SK-N-SH (cell line): ENCODE measurements at regions not wholly inside any gene's neighbourhood (a gene's known extent, or its start where the extent isn't known, plus 50 kb on each side); places are given as distances from the start of the nearest gene placed in this dataset.

Experiments used
- CTCF ChIA-PET: fragments of 300-600, 350-600 bp; formaldehyde crosslinking; extraction: SDS; loops from one replicate; lab custom pipeline; 2021; lab: Yijun Ruan, JAX
- POLR2A ChIA-PET: fragments of 350-600 bp; sonication (Branson Sonifier 250); formaldehyde crosslinking; extraction: SDS; loops from one replicate; lab custom pipeline; 2020; ENCODE audit warnings: antibody characterized with exemption, inconsistent platforms; lab: Yijun Ruan, JAX
- DNase-seq: peaks from one replicate; pipeline ENCODE4 v3.0.0; 2012
- H2AFZ ChIP-seq: fragments of 200-600 bp; sonication (generic); 2 replicates; pipeline ENCODE4 v1.8.1; 2016; ENCODE audit warnings: antibody characterized with exemption, mild to moderate bottlenecking, low read depth
- H3F3A ChIP-seq: fragments of 200-600 bp; sonication (generic); replicated peaks from 2 replicates; pipeline ENCODE3; 2016; ENCODE audit warnings: antibody characterized with exemption, mild to moderate bottlenecking; ENCODE audit not compliant: insufficient read depth
- H3K27ac ChIP-seq, 2 experiments: fragments of 200-500 bp in 1 of 2; fragments of 200-600 bp in 1 of 2; sonication (Bioruptor generic) in 1 of 2; sonication (generic), shearing (Covaris generic) in 1 of 2; 2 replicates each; pipeline versions ENCODE4 v1.5.1 to v1.6.1; 2014 to 2016; ENCODE audit warnings: low read depth in 2 of 2, inconsistent platforms in 1 of 2, low read length in 1 of 2, mild to moderate bottlenecking in 1 of 2, mixed read lengths in 1 of 2
- H3K27me3 ChIP-seq: fragments of 200-600 bp; sonication (generic), shearing (Covaris generic); 2 replicates; pipeline ENCODE4 v1.6.1; 2016; ENCODE audit warnings: mixed run types; ENCODE audit not compliant: insufficient read depth
- H3K36me3 ChIP-seq, 2 experiments: fragments of 200-500 bp in 1 of 2; fragments of 200-600 bp in 1 of 2; sonication (Bioruptor generic) in 1 of 2; sonication (generic) in 1 of 2; replicated peaks in 1 of 2; 2 replicates each; pipeline versions ENCODE3 to v1.5.1; 2014 to 2016; ENCODE audit warnings: low read length in 1 of 2, mild to moderate bottlenecking in 1 of 2; ENCODE audit not compliant: insufficient read depth in 2 of 2, control insufficient read depth in 1 of 2
- H3K4me1 ChIP-seq, 2 experiments: fragments of 200-500 bp in 1 of 2; fragments of 200-600 bp in 1 of 2; sonication (Bioruptor generic) in 1 of 2; sonication (generic), shearing (Covaris generic) in 1 of 2; 2 replicates each; pipeline versions ENCODE4 v1.5.1 to v1.6.1; 2014 to 2016; ENCODE audit warnings: low read depth in 1 of 2, low read length in 1 of 2, mixed run types in 1 of 2; ENCODE audit not compliant: insufficient read depth in 2 of 2, control insufficient read depth in 1 of 2
- H3K4me2 ChIP-seq: fragments of 200-600 bp; sonication (generic), shearing (Covaris generic); 2 replicates; pipeline ENCODE4 v1.6.1; 2017; ENCODE audit warnings: mixed run types
- H3K4me3 ChIP-seq, 2 experiments: fragments of 200-500 bp in 1 of 2; fragments of 200-600 bp in 1 of 2; sonication (Bioruptor generic) in 1 of 2; sonication (generic), shearing (Covaris generic) in 1 of 2; 2 replicates each; pipeline versions ENCODE4 v1.5.1 to v1.8.1; 2014 to 2016; ENCODE audit warnings: low read depth in 2 of 2, inconsistent platforms in 1 of 2, low read length in 1 of 2, mild to moderate bottlenecking in 1 of 2, mixed read lengths in 1 of 2, moderate library complexity in 1 of 2
- H3K79me2 ChIP-seq: fragments of 200-600 bp; sonication (generic); 2 replicates; pipeline ENCODE4 v1.8.1; 2017; ENCODE audit warnings: mild to moderate bottlenecking; ENCODE audit not compliant: insufficient read depth
- H3K9ac ChIP-seq: fragments of 200-600 bp; sonication (generic); 2 replicates; pipeline ENCODE4 v1.6.1; 2017; ENCODE audit warnings: mixed run types
- H3K9me2 ChIP-seq: fragments of 200-600 bp; sonication (generic); 2 replicates; pipeline ENCODE4 v1.6.1; 2017; ENCODE audit warnings: mixed run types
- H3K9me3 ChIP-seq: fragments of 200-600 bp; sonication (generic); 2 replicates; pipeline ENCODE4 v1.6.1; 2017; ENCODE audit warnings: mixed run types, mild to moderate bottlenecking, moderate library complexity
- H4K20me1 ChIP-seq: fragments of 200-600 bp; sonication (generic); 2 replicates; pipeline ENCODE4 v1.6.1; 2017; ENCODE audit warnings: mild to moderate bottlenecking, mixed run types; ENCODE audit not compliant: insufficient read depth
- CHD2 ChIP-seq: fragments of 150-350 bp; IDR thresholded peaks from 2 replicates; pipeline ENCODE4 v1.6.1; 2018; ENCODE audit warnings: low read length; ENCODE audit not compliant: partially characterized antibody
- EP300 ChIP-seq, 2 experiments: IDR thresholded peaks; 2 replicates each; pipeline versions ENCODE4 v1.4.0 to v1.6.1; 2012; ENCODE audit warnings: borderline replicate concordance in 1 of 2, low read depth in 1 of 2, low read length in 1 of 2
- EZH2phosphoT487 ChIP-seq: fragments of 200-600 bp; sonication (generic); IDR thresholded peaks from 2 replicates; pipeline ENCODE4 v1.6.1; 2017; ENCODE audit warnings: low read depth, mixed run types, mild to moderate bottlenecking, antibody characterized with exemption, moderate library complexity, borderline replicate concordance
- FOSL2 ChIP-seq: IDR thresholded peaks from 2 replicates; pipeline ENCODE4 v1.4.0; 2012; ENCODE audit warnings: low read depth, mild to moderate bottlenecking, moderate library complexity, borderline replicate concordance
- FOXJ3 ChIP-seq: sonication (generic); formaldehyde crosslinking; IDR thresholded peaks from 2 replicates; pipeline ENCODE4 v1.5.1; 2020; ENCODE audit warnings: mild to moderate bottlenecking, missing genetic modification reagents
- GABPA ChIP-seq: IDR thresholded peaks from 2 replicates; pipeline ENCODE4 v1.4.0; 2012; ENCODE audit warnings: low read depth, mild to moderate bottlenecking
- GATA2 ChIP-seq: sonication (generic); formaldehyde crosslinking; IDR thresholded peaks from 2 replicates; pipeline ENCODE4 v1.5.0; 2020; ENCODE audit warnings: mild to moderate bottlenecking, missing genetic modification reagents
- JUND ChIP-seq: IDR thresholded peaks from 2 replicates; pipeline ENCODE4 v1.4.0; 2012
- MAX ChIP-seq: IDR thresholded peaks from 2 replicates; pipeline ENCODE4 v1.4.0; 2012; ENCODE audit warnings: low read depth
- MXI1 ChIP-seq: IDR thresholded peaks from 2 replicates; pipeline ENCODE4 v1.6.1; 2012; ENCODE audit warnings: mild to moderate bottlenecking, low read depth, low read length, improper control_type of control experiment
- NFIC ChIP-seq: IDR thresholded peaks from 2 replicates; pipeline ENCODE4 v1.4.0; 2012; ENCODE audit warnings: borderline replicate concordance
- PBX3 ChIP-seq: IDR thresholded peaks from 2 replicates; pipeline ENCODE4; 2012
- POLR2AphosphoS5 ChIP-seq: IDR thresholded peaks from 2 replicates; pipeline ENCODE4 v1.6.1; 2012; ENCODE audit warnings: low read depth, low read length
- RAD21 ChIP-seq: IDR thresholded peaks from 2 replicates; pipeline ENCODE4 v1.6.1; 2012; ENCODE audit warnings: mild to moderate bottlenecking, low read length
- RCOR1 ChIP-seq: fragments of 150-350 bp; IDR thresholded peaks from 2 replicates; pipeline ENCODE4 v1.6.1; 2017; ENCODE audit warnings: antibody characterized with exemption, low read length
- REST ChIP-seq: IDR thresholded peaks from 2 replicates; pipeline ENCODE4 v1.6.1; 2012; ENCODE audit warnings: mild to moderate bottlenecking, low read depth, low read length, moderate library complexity
- RFX5 ChIP-seq: IDR thresholded peaks from 2 replicates; pipeline ENCODE4 v1.6.1; 2012; ENCODE audit warnings: mild to moderate bottlenecking, improper control_type of control experiment, low read length
- TCF12 ChIP-seq: IDR thresholded peaks from 2 replicates; pipeline ENCODE4 v1.4.0; 2012
- TEAD4 ChIP-seq: IDR thresholded peaks from 2 replicates; pipeline ENCODE4 v1.4.0; 2012; ENCODE audit warnings: mild to moderate bottlenecking, borderline replicate concordance; ENCODE audit not compliant: insufficient read depth
- USF1 ChIP-seq: IDR thresholded peaks from 2 replicates; pipeline ENCODE4 v1.4.0; 2012; ENCODE audit warnings: low read depth, borderline replicate concordance
- USF2 ChIP-seq: fragments of 150-350 bp; IDR thresholded peaks from 2 replicates; pipeline ENCODE4 v1.6.1; 2017; ENCODE audit warnings: antibody characterized with exemption, low read length, low read depth, borderline replicate concordance
- WGBS: methylation state at CpG from one replicate; pipeline ENCODE4 v1.1.6; 2017; ENCODE audit warnings: low lambda C conversion rate; 5-methylcytosine and 5-hydroxymethylcytosine counted together

GRCh38 chr7:8913682-8914081 lies 480.3 kb downstream of the NXPH1 start:
- peak; percentile 80 for DNase-seq
- CTCF ChIA-PET: interaction anchor here (0.6 to 2.7 kb wide), 6 partner anchors 108 to 494 kb away, joined by 3 to 10 read pairs (median 3); partner anchors contain the start of gene NXPH1
- POLR2A ChIA-PET: no interaction called here
- H3K4me2 ChIP-seq: no peak overlapping the region
- no peak overlapping the region for H2AFZ ChIP-seq
- no peaks in the 10 kb centered on the region for H4K20me1 ChIP-seq
- no peak for TF ChIP-seq MAX
- TF ChIP-seq FOSL2: no peak
- peak; percentile 32 to 100; a peak in 3 of 4 replicates for TF ChIP-seq EP300 (IDR thresholded peaks at IDR 0.05; ENCODE audit: borderline replicate concordance in 1 of 2, low read depth in 1 of 2, low read length in 1 of 2)
- no peak for TF ChIP-seq REST
- TF ChIP-seq USF2: no peak
- TF ChIP-seq GABPA: no peak
- TF ChIP-seq FOXJ3 (CRISPR knock-in tag): peak; percentile 99
- TF ChIP-seq CHD2: peak; percentile 95
- no peak for TF ChIP-seq RFX5
- peak; percentile 84 for TF ChIP-seq TEAD4
- TF ChIP-seq POLR2AphosphoS5: peak; percentile 86
- TF ChIP-seq NFIC: no peak
- peak; percentile 100 for TF ChIP-seq RCOR1
- peak; percentile 100 for TF ChIP-seq GATA2 (CRISPR knock-in tag)
- peak; percentile 84 for TF ChIP-seq TCF12
- TF ChIP-seq RAD21: peak; percentile 43
- TF ChIP-seq EZH2phosphoT487: no peak
- no peak for TF ChIP-seq USF1
- TF ChIP-seq MXI1: peak; percentile 21; the same call in 1 of the 2 replicates
- TF ChIP-seq PBX3: peak; percentile 43; the same call in 1 of the 2 replicates
- peak; percentile 44; the same call in 1 of the 2 replicates for TF ChIP-seq JUND
- no peaks in the 10 kb centered on the region for H3K27me3 ChIP-seq
- H3K9me3 ChIP-seq: no peaks in the 10 kb centered on the region
- no peaks in the 10 kb centered on the region for H3K36me3 ChIP-seq
- no peak overlapping the region for H3K4me3 ChIP-seq
- 8% methylated on average over 2 of the region's 2 CpGs for WGBS
- H3K4me1 ChIP-seq: peaks cover 0 to 11% of the 10 kb centered on the region in 2 experiments; a peak in 2 of 4 replicates
- no peaks in the 10 kb centered on the region for H3K79me2 ChIP-seq
- H3F3A ChIP-seq: no peaks in the 10 kb centered on the region
- H3K9ac ChIP-seq: no peak overlapping the region
- no peaks in the 10 kb centered on the region for H3K9me2 ChIP-seq
- H3K27ac ChIP-seq: no peak overlapping the region
